ENCODE measurements at regions not wholly inside any gene's neighbourhood (a gene's known extent, or its start where the extent isn't known, plus 50 kb on each side); places are given as distances from the start of the nearest gene placed in this dataset. TPM values are rescaled to one million over a fixed set of nuclear protein-coding genes. Genes with fewer than 3 reads are reported as not detected.
"Not testable (repeated sequence)": the region's sequence is repeated elsewhere in the genome, so short reads cannot be mapped to it uniquely, and the experiment has no call there.

GRCh38 chrX:106484233-106484632, 127.5 kb upstream of the RADX start:
- Histone ChIP-seq H3K27ac (no peak overlapping the region), H3K4me3 (no peak overlapping the region), H3K4me1 (no peaks in the 10 kb centered on the region), H3K36me3 (no peaks in the 10 kb centered on the region), H3K9me3 (no peaks in the 10 kb centered on the region), H3K27me3 (no peaks in the 10 kb centered on the region)
- TF ChIP-seq POLR2A (IDR thresholded peaks at IDR 0.05) (no peak), CTCF (IDR thresholded peaks at IDR 0.05) (no peak)
- intact Hi-C loops (cut with DNase I; ENCODE audit: low total_unique reads) = no loop called here
- DNase-seq = no peak

- H3K4me1 ChIP-seq; H3K9me3 ChIP-seq; H3K4me3 ChIP-seq; H3K27ac ChIP-seq; intact Hi-C loops (cut with DNase I; ENCODE audit: low total_unique reads); H3K36me3 ChIP-seq; H3K27me3 ChIP-seq; DNase-seq: not testable (repeated sequence)
Observed at GRCh38 chrX:106493210-106493816, 118.5 kb upstream of the RADX start.

GRCh38 chrX:106499473-106499872, 112.3 kb upstream of the RADX start:
- Histone ChIP-seq H3K9me3 (no peaks in the 10 kb centered on the region), H3K4me3 (no peak overlapping the region), H3K27ac (no peak overlapping the region), H3K36me3 (no peaks in the 10 kb centered on the region), H3K27me3 (peaks cover 0 to 11% of the 10 kb centered on the region in 2 donors), H3K4me1 (no peaks in the 10 kb centered on the region)
- TF ChIP-seq CTCF (IDR thresholded peaks at IDR 0.05) (no peak), POLR2A (IDR thresholded peaks at IDR 0.05) (no peak)
- intact Hi-C loops (cut with DNase I; ENCODE audit: low total_unique reads) = no loop called here
- DNase-seq = no peak

- no peak for DNase-seq
- no peaks in the 10 kb centered on the region for H3K36me3 ChIP-seq
- intact Hi-C loops (cut with DNase I; ENCODE audit: low total_unique reads) = no loop called here
- no peaks in the 10 kb centered on the region for H3K9me3 ChIP-seq
- H3K27me3 ChIP-seq = peaks cover 0 to 7% of the 10 kb centered on the region in 2 donors
- H3K4me3 ChIP-seq = no peak overlapping the region
- TF ChIP-seq POLR2A (IDR thresholded peaks at IDR 0.05) (no peak), CTCF (IDR thresholded peaks at IDR 0.05) (no peak)
- H3K4me1 ChIP-seq = no peaks in the 10 kb centered on the region
- H3K27ac ChIP-seq = no peak overlapping the region
Observed at GRCh38 chrX:106510713-106511403, 100.9 kb upstream of the RADX start.

Small RNA genes lying in the stretch of these regions (small RNA-seq; reads per million reads assigned to genes)
- gene AL133271.1 (not detected), gene RF00019 (not detected)

Data from uterus (tissue), 3 donors.